Urinary bladder (tissue), 3 donors: ENCODE measurements at regions not wholly inside any gene's neighbourhood (a gene's known extent, or its start where the extent isn't known, plus 50 kb on each side); places are given as distances from the start of the nearest gene placed in this dataset.

Experiments used
- DNase-seq: peaks from one replicate; pipeline ENCODE4 v3.0.0-alpha.2; 2015; ENCODE audit errors: extremely low spot score
- H3K27ac ChIP-seq: one replicate; pipeline ENCODE4 v1.5.1; 2013; ENCODE audit warnings: low read depth, mild to moderate bottlenecking, moderate library complexity
- H3K36me3 ChIP-seq: one replicate; pipeline ENCODE4 v1.6.1; 2013; ENCODE audit warnings: mild to moderate bottlenecking, moderate library complexity; ENCODE audit not compliant: insufficient read depth
- H3K4me1 ChIP-seq: one replicate; pipeline ENCODE4 v1.6.1; 2013; ENCODE audit warnings: mild to moderate bottlenecking, moderate library complexity; ENCODE audit not compliant: insufficient read depth
- H3K4me3 ChIP-seq: one replicate; pipeline ENCODE4 v1.5.1; 2013; ENCODE audit warnings: low read depth, low read length
- WGBS: extraction: QIAGEN DNeasy Blood & Tissue Kit; methylation state at CpG from one replicate; pipeline ENCODE4 v1.1.7; 2013; 5-methylcytosine and 5-hydroxymethylcytosine counted together
- donor health status: healthy with polysubstance abuse.
- donor health status: healthy.

- Histone ChIP-seq H3K4me1 (no peaks in the 10 kb centered on the region), H3K27ac (no peak overlapping the region), H3K36me3 (no peaks in the 10 kb centered on the region), H3K4me3 (no peak overlapping the region)
- DNase-seq: no peak
- WGBS: 83% methylated on average over 3 of the region's 3 CpGs
Measured at GRCh38 chr3:44016818-44017217, 224.9 kb upstream of the TOPAZ1 start.

- WGBS: 89% methylated on average over 9 of the region's 9 CpGs
- H3K4me3 ChIP-seq: no peak overlapping the region
- DNase-seq: no peak
Measured at GRCh38 chr3:44018926-44019325, 222.8 kb upstream of the TOPAZ1 start.

GRCh38 chr3:44019736-44020135, 221.9 kb upstream of the TOPAZ1 start:
- H3K36me3 ChIP-seq: no peaks in the 10 kb centered on the region
- WGBS: 41% methylated on average over 7 of the region's 7 CpGs

More at GRCh38 chr3:44018926-44019325, 222.8 kb upstream of the TOPAZ1 start:
- H3K27ac ChIP-seq: no peak overlapping the region
- no peaks in the 10 kb centered on the region for H3K36me3 ChIP-seq
- no peaks in the 10 kb centered on the region for H3K4me1 ChIP-seq

DNA sequence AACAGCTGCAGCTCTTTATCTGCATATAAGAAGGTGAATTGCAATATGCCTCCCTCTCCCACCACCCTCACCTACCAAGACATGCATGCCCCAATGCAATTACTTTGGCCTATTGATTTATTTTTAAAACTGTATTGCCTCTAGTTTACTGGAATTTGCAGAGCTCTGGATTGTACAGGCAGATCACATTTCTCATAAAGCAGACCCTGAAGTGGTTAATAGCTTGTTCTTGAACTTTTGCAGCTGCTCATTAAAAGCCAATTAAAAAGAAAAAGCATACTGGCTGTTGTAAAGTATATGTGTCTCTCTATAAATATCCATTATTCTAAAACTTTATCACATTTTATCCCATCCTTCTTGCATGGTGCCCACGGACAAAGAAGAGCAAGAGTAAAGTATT, 221.5 kb upstream of the TOPAZ1 start:
- Histone ChIP-seq H3K4me3 (no peak overlapping the region), H3K36me3 (no peaks in the 10 kb centered on the region), H3K4me1 (no peaks in the 10 kb centered on the region), H3K27ac (no peak overlapping the region)
- 32% methylated on average over 1 of the region's 1 CpG for WGBS
- no peak for DNase-seq

More at GRCh38 chr3:44019736-44020135, 221.9 kb upstream of the TOPAZ1 start:
- H3K4me1 ChIP-seq: no peaks in the 10 kb centered on the region
- no peak overlapping the region for H3K4me3 ChIP-seq
- no peak for DNase-seq
- H3K27ac ChIP-seq: no peak overlapping the region

DNA sequence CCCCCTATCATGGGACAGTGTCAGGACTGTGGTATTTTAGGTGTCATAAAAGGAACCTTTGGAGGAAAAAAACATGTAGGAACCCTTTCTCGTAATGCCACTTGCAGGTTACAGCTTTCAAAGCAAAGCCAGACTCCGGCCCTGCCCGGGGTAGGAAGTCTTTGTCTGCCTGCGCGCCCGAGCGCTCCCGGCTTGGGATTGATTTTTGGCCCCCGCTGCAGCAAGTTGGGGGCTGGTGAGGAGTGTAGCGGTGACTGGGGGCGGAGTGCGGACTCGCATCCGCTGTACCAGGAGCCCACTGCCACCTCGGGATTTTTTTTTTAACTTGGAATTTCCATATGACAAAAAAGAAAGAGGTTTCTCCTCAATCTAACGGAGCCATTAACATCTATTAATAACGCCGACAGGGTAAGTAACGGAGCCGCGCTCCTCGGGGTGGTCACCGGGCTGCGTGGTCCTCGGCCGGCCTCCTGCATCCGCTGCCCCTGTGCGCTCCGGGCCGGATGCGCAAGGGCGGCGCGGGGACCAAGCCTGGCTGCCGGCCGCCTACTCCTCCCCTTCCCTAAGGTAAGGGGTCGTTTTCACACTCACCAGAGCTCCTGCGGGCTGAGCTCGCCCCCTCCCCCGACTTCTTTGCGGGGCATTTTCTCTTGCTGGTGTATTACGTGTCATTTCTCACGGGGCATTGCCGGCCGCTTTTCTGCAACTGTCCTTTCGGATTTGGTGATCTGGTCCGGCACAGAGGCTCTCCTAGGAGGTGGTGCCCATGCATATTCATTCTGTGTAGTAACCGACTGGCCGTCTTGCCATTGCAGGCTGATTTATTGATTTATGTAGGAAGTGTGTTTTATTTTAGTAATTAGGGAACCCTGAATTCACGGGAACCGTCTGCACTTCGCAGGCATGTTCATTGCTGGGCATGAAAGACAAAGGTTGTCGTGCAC, 219.8 kb upstream of the TOPAZ1 start:
- Histone ChIP-seq H3K4me3 (no peak overlapping the region), H3K27ac (no peak overlapping the region), H3K36me3 (no peaks in the 10 kb centered on the region), H3K4me1 (no peaks in the 10 kb centered on the region)
- WGBS: 4% methylated on average over 53 of the region's 53 CpGs
- DNase-seq: no peak

DNA sequence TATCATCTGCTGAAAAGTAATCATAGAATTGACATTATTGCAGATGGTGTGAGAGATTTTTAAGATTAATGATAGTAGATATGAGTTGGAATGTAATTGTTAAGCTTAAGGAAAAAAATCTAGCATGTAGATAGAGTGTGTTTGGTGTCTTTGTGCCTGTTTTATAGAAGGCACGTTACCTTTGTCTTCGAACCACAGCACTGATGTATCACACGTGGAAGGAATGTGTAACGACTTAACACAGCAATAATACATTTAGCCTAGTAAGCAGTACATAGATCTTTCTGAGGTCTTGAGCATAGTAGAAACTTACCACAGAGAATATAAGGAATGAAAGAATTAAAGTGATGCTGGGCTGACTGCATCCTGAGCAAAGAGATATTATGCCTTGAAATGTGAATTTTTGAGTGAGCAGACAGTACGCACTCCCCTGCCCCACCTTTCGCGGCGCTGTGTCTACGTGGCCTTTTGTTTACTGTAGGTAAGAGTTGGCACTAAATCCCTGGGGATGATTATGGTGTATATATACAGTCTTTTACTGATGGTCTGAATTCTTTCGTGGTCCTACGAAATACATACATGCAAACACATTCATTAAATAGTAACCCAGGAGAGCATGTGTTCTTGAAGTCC, 217.6 kb upstream of the TOPAZ1 start:
- no peaks in the 10 kb centered on the region for H3K36me3 ChIP-seq
- H3K27ac ChIP-seq: no peak overlapping the region
- no peak for DNase-seq
- H3K4me3 ChIP-seq: no peak overlapping the region
- H3K4me1 ChIP-seq: no peaks in the 10 kb centered on the region
- WGBS: 71% methylated on average over 11 of the region's 11 CpGs

DNA sequence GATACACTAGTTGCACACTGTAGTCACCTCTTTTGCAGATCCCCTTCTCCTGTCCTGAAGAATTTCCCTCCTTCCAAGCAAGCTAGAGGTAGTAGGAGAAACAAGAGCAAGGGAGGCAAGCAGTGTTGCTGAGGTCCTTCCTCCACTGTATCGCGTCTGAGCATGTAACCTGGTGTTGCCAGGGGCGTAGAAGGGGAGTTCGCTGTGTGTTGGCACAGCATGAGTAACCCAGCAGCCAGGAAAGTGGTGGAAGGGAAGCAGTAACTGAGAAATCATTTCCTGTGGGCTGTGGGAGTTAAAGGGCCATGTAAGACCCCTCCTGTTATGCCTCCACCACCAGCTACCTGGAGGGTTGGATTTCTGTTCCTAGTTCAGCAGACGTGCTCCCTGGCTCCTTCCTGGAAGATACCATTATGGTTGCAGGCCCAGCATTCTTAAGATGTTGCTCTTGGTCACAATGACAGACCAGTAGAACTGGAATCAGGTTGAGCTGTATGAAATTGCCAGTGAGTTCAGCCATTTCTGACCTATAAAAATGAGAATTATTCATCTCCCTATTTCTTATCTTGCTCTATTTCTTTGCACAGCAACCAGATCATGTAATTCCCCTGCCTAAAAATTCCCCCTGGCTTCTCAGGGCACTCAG, 215.3 kb upstream of the TOPAZ1 start:
- H3K36me3 ChIP-seq: no peaks in the 10 kb centered on the region
- H3K4me3 ChIP-seq: no peak overlapping the region
- H3K4me1 ChIP-seq: no peaks in the 10 kb centered on the region
- no peak overlapping the region for H3K27ac ChIP-seq
- WGBS: 68% methylated on average over 5 of the region's 5 CpGs
- no peak for DNase-seq

- no peak for DNase-seq
- Histone ChIP-seq H3K4me3 (no peak overlapping the region), H3K36me3 (no peaks in the 10 kb centered on the region), H3K4me1 (no peaks in the 10 kb centered on the region), H3K27ac (no peak overlapping the region)
- 91% methylated on average over 2 of the region's 2 CpGs for WGBS
Measured at GRCh38 chr3:44029100-44029499, 212.6 kb upstream of the TOPAZ1 start.

GRCh38 chr3:44030285-44030684, 211.4 kb upstream of the TOPAZ1 start:
- Histone ChIP-seq H3K27ac (no peak overlapping the region), H3K36me3 (no peaks in the 10 kb centered on the region), H3K4me3 (no peak overlapping the region), H3K4me1 (no peaks in the 10 kb centered on the region)
- 87% methylated on average over 7 of the region's 7 CpGs for WGBS
- no peak for DNase-seq

DNA sequence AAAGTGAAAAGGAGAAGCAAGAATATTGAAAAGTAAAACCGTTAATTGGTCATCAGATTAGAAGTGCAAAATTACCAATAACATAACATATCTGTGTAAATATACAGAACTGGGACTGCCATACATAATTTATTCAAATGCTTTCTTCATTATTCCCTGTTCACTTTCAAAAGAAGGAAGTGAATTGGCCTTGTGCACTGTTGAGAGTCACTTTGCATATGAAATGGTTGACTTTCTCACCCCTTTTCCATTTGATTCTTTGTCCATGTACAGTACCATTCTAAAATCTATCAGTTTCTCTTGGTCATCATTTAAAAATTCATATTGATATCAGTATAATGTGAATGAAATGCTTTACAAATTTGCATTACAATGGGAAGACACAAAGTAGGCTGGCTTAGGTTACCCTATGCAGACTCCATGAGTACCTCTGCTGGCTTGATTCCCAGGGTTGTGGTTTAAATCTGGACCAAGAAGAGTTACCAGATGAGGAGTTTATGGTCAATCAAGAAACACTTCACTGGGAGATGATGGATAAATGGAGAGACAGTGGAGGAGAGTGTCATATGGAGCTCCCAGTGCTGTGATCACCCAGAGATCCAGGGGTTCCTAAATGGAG, 210.9 kb upstream of the TOPAZ1 start:
- H3K36me3 ChIP-seq: no peaks in the 10 kb centered on the region
- 78% methylated on average over 1 of the region's 1 CpG for WGBS
- no peak for DNase-seq
- no peaks in the 10 kb centered on the region for H3K4me1 ChIP-seq
- no peak overlapping the region for H3K27ac ChIP-seq
- H3K4me3 ChIP-seq: no peak overlapping the region

- H3K4me1 ChIP-seq: no peaks in the 10 kb centered on the region
- no peak overlapping the region for H3K4me3 ChIP-seq
- DNase-seq: no peak
- WGBS: 79% methylated on average over 16 of the region's 16 CpGs
- H3K36me3 ChIP-seq: no peaks in the 10 kb centered on the region
- no peak overlapping the region for H3K27ac ChIP-seq
Measured at GRCh38 chr3:44031387-44032380, 210.0 kb upstream of the TOPAZ1 start.

DNA sequence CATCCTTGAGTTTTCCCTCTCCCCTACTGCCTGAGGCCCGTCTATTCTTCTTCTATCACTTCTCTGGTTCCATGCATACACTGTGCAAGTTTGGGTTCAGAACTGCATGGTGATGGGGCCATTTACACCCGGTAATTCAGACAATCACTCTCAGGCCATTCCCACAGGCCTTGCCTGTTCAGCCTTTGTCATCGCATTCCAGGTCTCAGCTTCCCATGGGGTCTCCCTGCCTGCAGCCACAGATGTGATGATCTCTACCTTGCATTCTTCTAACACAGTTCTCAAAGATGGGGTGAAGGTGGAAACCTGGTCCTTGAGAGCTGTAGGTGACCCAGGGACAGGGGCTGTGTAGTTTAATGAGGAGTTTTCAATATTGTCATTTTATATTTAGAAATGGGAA, 209.2 kb upstream of the TOPAZ1 start:
- WGBS: 61% methylated on average over 3 of the region's 3 CpGs
- H3K4me1 ChIP-seq: no peaks in the 10 kb centered on the region

More for the DNA sequence above, 209.2 kb upstream of the TOPAZ1 start:
- no peak for DNase-seq
- no peak overlapping the region for H3K27ac ChIP-seq
- no peak overlapping the region for H3K4me3 ChIP-seq
- no peaks in the 10 kb centered on the region for H3K36me3 ChIP-seq
